ENCODE measurements at regions not wholly inside any gene's neighbourhood (a gene's known extent, or its start where the extent isn't known, plus 50 kb on each side); places are given as distances from the start of the nearest gene placed in this dataset.

GRCh38 chr2:192570788-192571187 is 376.1 kb upstream of the TMEFF2 start:
- TF ChIP-seq CTCF (IDR thresholded peaks at IDR 0.05) (no peak), POLR2AphosphoS5 (IDR thresholded peaks at IDR 0.05) (no peak), EP300 (IDR thresholded peaks at IDR 0.05) (no peak)

All from sigmoid colon (tissue), 4 donors.